Hepatocyte (in vitro differentiated cells): ENCODE measurements at regions not wholly inside any gene's neighbourhood (a gene's known extent, or its start where the extent isn't known, plus 50 kb on each side); places are given as distances from the start of the nearest gene placed in this dataset.

ENCODE experiments used
- CTCF ChIP-seq: fragments of 200-600 bp; sonication (generic); IDR thresholded peaks from 2 replicates; pipeline ENCODE4 v1.5.1; 2016; ENCODE audit warnings: antibody characterized with exemption, mild to moderate bottlenecking; ENCODE audit not compliant: poor library complexity
- EZH2 ChIP-seq: fragments of 200-600 bp; sonication (generic); IDR thresholded peaks from 2 replicates; pipeline ENCODE4 v1.6.1; 2016; ENCODE audit warnings: antibody characterized with exemption, mild to moderate bottlenecking, borderline replicate concordance

DNA sequence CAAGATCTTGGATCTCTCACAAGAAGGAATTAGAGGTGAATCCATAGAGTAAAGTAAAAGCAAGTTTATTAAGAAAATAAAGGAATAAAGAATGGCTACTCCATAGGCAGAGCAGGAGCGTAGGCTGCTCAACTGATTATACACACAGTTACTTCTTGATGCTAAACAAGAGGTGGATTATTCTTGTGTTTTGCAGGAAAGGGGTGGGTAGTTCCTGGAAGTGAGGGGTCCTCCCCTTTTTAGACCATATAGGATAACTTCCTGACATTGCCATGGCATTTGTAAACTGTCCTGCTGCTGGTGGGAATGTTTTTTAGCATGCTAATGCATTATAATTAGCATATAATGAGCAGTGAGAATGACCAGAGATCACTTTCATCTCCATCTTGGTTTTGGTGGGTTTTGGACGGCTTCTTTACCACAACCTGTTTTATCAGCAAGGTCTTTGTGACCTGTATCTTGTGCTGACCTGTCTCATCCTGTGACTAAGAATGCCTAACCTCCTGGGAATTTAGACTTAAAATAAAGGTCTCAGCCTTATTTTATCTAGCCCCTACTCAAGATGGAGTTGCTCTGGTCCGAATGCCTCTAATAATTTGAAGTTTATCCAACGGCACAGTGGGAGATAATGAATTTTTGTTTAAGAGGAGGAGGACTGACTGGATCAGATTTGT is 165.7 kb upstream of the DMRT1 start:
- TF ChIP-seq CTCF (no peak), EZH2 (no peak)
